ENCODE measurements at regions not wholly inside any gene's neighbourhood (a gene's known extent, or its start where the extent isn't known, plus 50 kb on each side); places are given as distances from the start of the nearest gene placed in this dataset.

DNA sequence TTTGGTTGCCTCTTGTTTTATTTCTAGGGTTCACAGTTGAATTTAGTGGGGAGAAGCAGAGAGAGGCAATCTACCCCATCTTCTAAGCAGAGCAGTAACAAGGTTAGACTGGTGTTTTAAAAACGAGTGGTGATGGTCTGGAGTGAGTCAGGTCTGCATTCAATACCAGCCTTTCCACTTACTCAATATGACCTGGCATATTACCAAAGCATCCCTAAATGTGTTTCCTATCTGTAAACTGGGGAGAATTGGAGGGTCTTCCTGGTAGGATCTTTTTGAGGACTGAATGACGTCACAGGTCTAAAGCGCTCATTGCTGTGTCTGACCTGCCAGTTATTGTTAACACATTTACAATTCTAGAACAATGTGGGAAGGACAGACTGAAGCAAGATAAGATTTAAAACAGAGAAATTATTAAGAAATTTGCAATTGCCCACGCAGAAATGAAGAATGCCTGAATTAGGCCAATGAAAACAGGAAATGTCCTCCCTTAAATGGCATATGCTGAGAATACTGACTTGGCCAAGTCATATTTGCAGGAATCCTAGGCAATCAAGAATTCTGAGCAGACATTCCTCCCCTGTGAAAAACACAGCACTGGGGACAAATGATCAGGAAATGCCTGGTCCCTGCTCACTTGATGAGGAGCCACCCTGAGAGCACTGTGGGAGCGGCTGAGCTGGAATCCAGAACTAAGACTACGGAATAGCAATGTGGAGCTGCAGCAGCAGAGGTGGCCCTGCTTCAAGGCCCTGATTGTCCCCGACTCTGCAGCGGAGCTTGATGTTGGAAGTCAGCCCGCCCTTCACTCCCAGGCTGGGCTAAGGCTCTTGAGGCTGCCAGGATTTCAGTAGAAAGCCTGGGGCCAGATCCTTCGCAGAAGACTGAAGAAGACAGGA lies 184.5 kb upstream of the CXCL12 start:
- DNase-seq (ENCODE audit: insufficient read length, low spot score) (no peak), FAIRE-seq (no peak)
- TF ChIP-seq POU2F2 (IDR thresholded peaks at IDR 0.05; ENCODE audit: low read depth, low read length) (no peak), SPI1 (IDR thresholded peaks at IDR 0.05; ENCODE audit: low read depth, low read length) (no peak), PAX5 (IDR thresholded peaks at IDR 0.05; ENCODE audit: insufficient read depth, low read length, severe bottlenecking) (no peak), POLR2A (IDR thresholded peaks at IDR 0.05; ENCODE audit: low read depth, low read length) (no peak), TAF1 (IDR thresholded peaks at IDR 0.05; ENCODE audit: low read depth, low read length) (no peak), POLR2AphosphoS5 (IDR thresholded peaks at IDR 0.05; ENCODE audit: low read depth, low read length) (no peak)

GRCh38 chr10:44571701-44572100 lies 186.8 kb upstream of the CXCL12 start:
- no peak for DNase-seq (ENCODE audit: insufficient read length, low spot score)
- TF ChIP-seq POU2F2 (IDR thresholded peaks at IDR 0.05; ENCODE audit: low read depth, low read length), result no peak
- no peak for TF ChIP-seq SPI1 (IDR thresholded peaks at IDR 0.05; ENCODE audit: low read depth, low read length)
- no peak for TF ChIP-seq POLR2A (IDR thresholded peaks at IDR 0.05; ENCODE audit: low read depth, low read length)
- TF ChIP-seq TAF1 (IDR thresholded peaks at IDR 0.05; ENCODE audit: low read depth, low read length), result no peak
- TF ChIP-seq POLR2AphosphoS5 (IDR thresholded peaks at IDR 0.05; ENCODE audit: low read depth, low read length), result no peak
- TF ChIP-seq PAX5 (IDR thresholded peaks at IDR 0.05; ENCODE audit: insufficient read depth, low read length, severe bottlenecking), result no peak
- no peak for FAIRE-seq

DNA sequence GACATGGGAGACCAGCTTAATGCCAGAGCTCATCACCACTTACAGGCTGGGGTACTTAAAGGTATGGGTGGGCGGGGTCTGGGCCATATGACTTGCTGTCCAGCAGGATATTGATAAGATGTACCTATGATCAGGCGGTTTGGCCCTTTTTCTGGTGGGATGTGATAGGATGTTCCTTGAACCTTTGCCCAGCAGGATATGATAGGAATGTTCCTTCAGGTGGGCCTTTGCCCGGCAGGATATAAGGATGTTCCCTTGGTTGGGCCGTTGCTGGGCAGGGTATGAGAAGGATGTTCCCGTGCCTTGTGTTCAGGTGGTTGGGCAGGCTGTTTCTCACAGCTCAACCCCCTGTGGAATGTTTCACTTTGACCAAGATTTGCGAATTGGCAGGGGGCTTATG lies 187.2 kb upstream of the CXCL12 start:
- TF ChIP-seq POLR2A (IDR thresholded peaks at IDR 0.05; ENCODE audit: low read depth, low read length) (no peak), PAX5 (IDR thresholded peaks at IDR 0.05; ENCODE audit: insufficient read depth, low read length, severe bottlenecking) (no peak), SPI1 (IDR thresholded peaks at IDR 0.05; ENCODE audit: low read depth, low read length) (no peak), POU2F2 (IDR thresholded peaks at IDR 0.05; ENCODE audit: low read depth, low read length) (no peak), TAF1 (IDR thresholded peaks at IDR 0.05; ENCODE audit: low read depth, low read length) (no peak), POLR2AphosphoS5 (IDR thresholded peaks at IDR 0.05; ENCODE audit: low read depth, low read length) (no peak)
- no peak for FAIRE-seq

DNA sequence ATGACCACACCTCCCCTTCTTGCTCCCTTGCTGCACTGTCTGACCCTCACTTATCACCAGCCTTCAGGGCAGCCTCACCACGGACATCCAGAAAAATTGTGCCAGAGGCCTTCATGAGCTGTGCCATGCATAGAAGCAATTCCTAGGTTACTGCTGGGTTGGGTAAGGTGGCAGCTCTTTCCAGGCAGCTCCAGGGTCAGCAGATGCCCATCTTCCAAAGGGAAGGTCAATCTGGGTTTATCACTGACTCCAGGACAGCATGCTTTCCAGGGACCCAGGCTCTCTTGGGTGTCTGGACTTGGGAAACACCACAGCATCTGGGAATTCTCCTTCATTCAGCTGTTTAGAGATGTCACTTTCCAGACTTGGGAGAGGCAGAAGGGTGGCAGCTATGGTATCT lies 188.9 kb upstream of the CXCL12 start:
- DNase-seq (ENCODE audit: insufficient read length, low spot score), result no peak
- no peak for FAIRE-seq
- no peak for TF ChIP-seq POU2F2 (IDR thresholded peaks at IDR 0.05; ENCODE audit: low read depth, low read length)
- TF ChIP-seq SPI1 (IDR thresholded peaks at IDR 0.05; ENCODE audit: low read depth, low read length), result no peak
- no peak for TF ChIP-seq POLR2A (IDR thresholded peaks at IDR 0.05; ENCODE audit: low read depth, low read length)
- no peak for TF ChIP-seq POLR2AphosphoS5 (IDR thresholded peaks at IDR 0.05; ENCODE audit: low read depth, low read length)
- TF ChIP-seq PAX5 (IDR thresholded peaks at IDR 0.05; ENCODE audit: insufficient read depth, low read length, severe bottlenecking), result no peak
- TF ChIP-seq TAF1 (IDR thresholded peaks at IDR 0.05; ENCODE audit: low read depth, low read length), result no peak

More for the DNA sequence above, 187.2 kb upstream of the CXCL12 start:
- DNase-seq (ENCODE audit: insufficient read length, low spot score), result no peak

GRCh38 chr10:44574596-44575480 lies 189.9 kb upstream of the CXCL12 start:
- FAIRE-seq, result no peak
- no peak for DNase-seq (ENCODE audit: insufficient read length, low spot score)

DNA sequence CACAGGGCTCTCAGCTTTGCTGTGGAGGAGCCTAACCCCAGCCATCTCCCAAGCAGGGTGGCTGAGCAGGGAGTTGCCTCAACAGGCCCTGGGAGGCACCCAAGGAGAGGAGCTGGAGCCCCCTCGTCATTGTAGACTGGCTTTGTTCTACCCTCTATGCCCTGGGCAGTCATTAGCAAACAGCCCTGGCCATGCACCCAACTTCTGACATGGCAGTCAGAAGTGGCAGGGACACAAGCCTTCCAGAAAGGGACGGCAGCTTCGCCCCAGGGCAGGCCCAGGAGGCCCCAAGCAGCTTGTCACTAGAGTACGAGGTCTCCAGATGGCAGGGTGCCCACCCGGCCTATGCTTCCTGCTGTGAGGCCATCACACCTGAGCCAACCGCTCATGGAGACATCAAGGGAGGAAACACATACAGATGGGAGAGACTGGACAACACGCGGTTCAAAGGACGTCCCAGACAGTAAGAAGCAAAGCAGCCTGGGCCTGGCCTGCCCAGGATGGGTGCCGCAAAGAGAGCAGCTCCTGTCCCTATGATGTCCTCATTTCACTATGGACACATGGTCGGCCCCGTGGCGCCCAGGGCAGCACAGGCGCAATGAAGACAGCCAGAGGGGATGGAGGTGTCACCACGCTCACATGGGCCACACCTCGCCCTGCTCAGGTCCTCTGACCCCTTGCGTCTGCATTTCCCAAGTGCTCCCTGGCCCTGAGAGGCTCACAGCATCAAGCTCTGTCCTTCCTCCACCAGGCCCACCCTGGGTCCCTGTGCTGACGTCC lies 190.9 kb upstream of the CXCL12 start:
- DNase-seq (ENCODE audit: insufficient read length, low spot score), result no peak
- FAIRE-seq, result no peak
- TF ChIP-seq SPI1 (IDR thresholded peaks at IDR 0.05; ENCODE audit: low read depth, low read length) (no peak), POLR2A (IDR thresholded peaks at IDR 0.05; ENCODE audit: low read depth, low read length) (no peak), PAX5 (IDR thresholded peaks at IDR 0.05; ENCODE audit: insufficient read depth, low read length, severe bottlenecking) (no peak), POLR2AphosphoS5 (IDR thresholded peaks at IDR 0.05; ENCODE audit: low read depth, low read length) (no peak), POU2F2 (IDR thresholded peaks at IDR 0.05; ENCODE audit: low read depth, low read length) (no peak)

More at GRCh38 chr10:44574596-44575480, 189.9 kb upstream of the CXCL12 start:
- TF ChIP-seq POLR2A (IDR thresholded peaks at IDR 0.05; ENCODE audit: low read depth, low read length) (no peak), POU2F2 (IDR thresholded peaks at IDR 0.05; ENCODE audit: low read depth, low read length) (no peak), TAF1 (IDR thresholded peaks at IDR 0.05; ENCODE audit: low read depth, low read length) (no peak), SPI1 (IDR thresholded peaks at IDR 0.05; ENCODE audit: low read depth, low read length) (no peak), PAX5 (IDR thresholded peaks at IDR 0.05; ENCODE audit: insufficient read depth, low read length, severe bottlenecking) (no peak), POLR2AphosphoS5 (IDR thresholded peaks at IDR 0.05; ENCODE audit: low read depth, low read length) (no peak)

GRCh38 chr10:44576702-44577191 lies 191.8 kb upstream of the CXCL12 start:
- TF ChIP-seq POU2F2 (IDR thresholded peaks at IDR 0.05; ENCODE audit: low read depth, low read length) (no peak), POLR2A (IDR thresholded peaks at IDR 0.05; ENCODE audit: low read depth, low read length) (no peak), PAX5 (IDR thresholded peaks at IDR 0.05; ENCODE audit: insufficient read depth, low read length, severe bottlenecking) (no peak), TAF1 (IDR thresholded peaks at IDR 0.05; ENCODE audit: low read depth, low read length) (no peak), SPI1 (IDR thresholded peaks at IDR 0.05; ENCODE audit: low read depth, low read length) (no peak)
- DNase-seq (ENCODE audit: insufficient read length, low spot score) (no peak), FAIRE-seq (no peak)

DNA sequence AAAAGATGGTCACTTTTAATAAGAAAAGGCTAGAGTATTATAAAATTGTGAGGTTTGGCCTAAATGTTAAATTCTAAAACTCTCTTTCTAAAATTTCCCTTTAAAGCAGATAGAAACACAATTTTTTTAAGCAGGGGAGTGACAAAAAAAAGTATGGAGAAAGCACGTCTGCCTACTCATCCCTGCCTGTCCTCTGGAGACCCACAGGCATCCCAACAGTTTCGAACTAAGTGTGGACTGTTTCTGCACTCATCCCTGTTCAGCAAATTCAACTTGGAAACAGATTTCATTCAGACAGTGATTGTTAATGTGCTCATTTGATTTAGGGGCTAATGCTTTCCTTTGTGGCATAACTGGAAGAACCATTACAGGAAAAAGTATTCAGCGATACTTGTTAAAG lies 192.6 kb upstream of the CXCL12 start:
- DNase-seq (ENCODE audit: insufficient read length, low spot score) (no peak), FAIRE-seq (no peak)
- TF ChIP-seq POLR2A (IDR thresholded peaks at IDR 0.05; ENCODE audit: low read depth, low read length), result no peak
- TF ChIP-seq SPI1 (IDR thresholded peaks at IDR 0.05; ENCODE audit: low read depth, low read length), result no peak
- TF ChIP-seq POLR2AphosphoS5 (IDR thresholded peaks at IDR 0.05; ENCODE audit: low read depth, low read length), result no peak
- no peak for TF ChIP-seq POU2F2 (IDR thresholded peaks at IDR 0.05; ENCODE audit: low read depth, low read length)
- TF ChIP-seq PAX5 (IDR thresholded peaks at IDR 0.05; ENCODE audit: insufficient read depth, low read length, severe bottlenecking), result no peak
- no peak for TF ChIP-seq TAF1 (IDR thresholded peaks at IDR 0.05; ENCODE audit: low read depth, low read length)

All from GM12891 (cell line).